NB4 (cell line): ENCODE measurements at regions not wholly inside any gene's neighbourhood (a gene's known extent, or its start where the extent isn't known, plus 50 kb on each side); places are given as distances from the start of the nearest gene placed in this dataset.

Experiments used
- DNase-seq: peaks from one replicate; pipeline ENCODE4 v3.0.0; 2010; ENCODE audit warnings: low read depth
- H3K4me3 ChIP-seq: one replicate; pipeline ENCODE4 v1.5.1; 2011; ENCODE audit warnings: mild to moderate bottlenecking, low read depth, low read length, moderate library complexity
- CTCF ChIP-seq: IDR thresholded peaks from one replicate; pipeline ENCODE4 v1.5.1; 2012; ENCODE audit warnings: low read depth, low read length
- MAX ChIP-seq: IDR thresholded peaks from 2 replicates; pipeline ENCODE4 v1.6.1; 2011; ENCODE audit warnings: low read depth, low read length
- MYC ChIP-seq: IDR thresholded peaks from 2 replicates; pipeline ENCODE4 v1.6.1; 2011; ENCODE audit warnings: low read depth, low read length
- POLR2A ChIP-seq: IDR thresholded peaks from 2 replicates; pipeline ENCODE4 v1.6.1; 2011; ENCODE audit warnings: mild to moderate bottlenecking; ENCODE audit not compliant: insufficient read length; ENCODE audit errors: extremely low read depth

GRCh38 chr1:115577513-115577912 is 64.3 kb upstream of the VANGL1 start:
- H3K4me3 ChIP-seq: no peak overlapping the region
- DNase-seq: no peak
- no peak for TF ChIP-seq POLR2A
- TF ChIP-seq CTCF: no peak
- TF ChIP-seq MYC: no peak
- TF ChIP-seq MAX: no peak

GRCh38 chr1:115575661-115576060 is 66.1 kb upstream of the VANGL1 start:
- no peak for DNase-seq
- TF ChIP-seq POLR2A: no peak
- no peak for TF ChIP-seq CTCF
- TF ChIP-seq MAX: no peak
- TF ChIP-seq MYC: no peak
- H3K4me3 ChIP-seq: no peak overlapping the region

- no peak for TF ChIP-seq MYC
- TF ChIP-seq POLR2A: no peak
- no peak for TF ChIP-seq MAX
- no peak for TF ChIP-seq CTCF
- no peak overlapping the region for H3K4me3 ChIP-seq
- no peak for DNase-seq
Observed at GRCh38 chr1:115572710-115573109, 69.1 kb upstream of the VANGL1 start.

- no peak overlapping the region for H3K4me3 ChIP-seq
- no peak for DNase-seq
- TF ChIP-seq MAX (no peak), MYC (no peak), POLR2A (no peak), CTCF (no peak)
Observed at GRCh38 chr1:115567431-115567830, 74.3 kb upstream of the VANGL1 start.

- no peak overlapping the region for H3K4me3 ChIP-seq
- DNase-seq: no peak
- no peak for TF ChIP-seq POLR2A
- no peak for TF ChIP-seq CTCF
- no peak for TF ChIP-seq MAX
- no peak for TF ChIP-seq MYC
Observed at GRCh38 chr1:115565791-115566190, 76.0 kb upstream of the VANGL1 start.

- no peak for TF ChIP-seq MYC
- no peak for TF ChIP-seq MAX
- H3K4me3 ChIP-seq: no peak overlapping the region
- DNase-seq: no peak
Observed at GRCh38 chr1:115565353-115565752, 76.4 kb upstream of the VANGL1 start.
